ENCODE measurements at regions not wholly inside any gene's neighbourhood (a gene's known extent, or its start where the extent isn't known, plus 50 kb on each side); places are given as distances from the start of the nearest gene placed in this dataset.

- Histone ChIP-seq H2BK15ac (ENCODE audit: low read depth, low read length) (no peak overlapping the region), H3K9me3 (ENCODE audit: control insufficient read depth, insufficient read depth, low read length) (0 out of 2 replicates have a peak, but pooled peaks cover 2% of the 10 kb centered on the region), H4K8ac (ENCODE audit: low read depth in 2 of 2, low read length in 2 of 2) (no peak overlapping the region), H3K4me1 (ENCODE audit: control insufficient read depth, insufficient read depth, low read length) (no peaks in the 10 kb centered on the region), H2BK120ac (ENCODE audit: low read depth, low read length) (no peak overlapping the region), H3K23ac (ENCODE audit: low read depth, low read length) (no peak overlapping the region), H3K36me3 (ENCODE audit: control insufficient read depth, insufficient read depth, low read length) (no peaks in the 10 kb centered on the region), H2AK9ac (replicated peaks; ENCODE audit: low read depth, low read length, poor library complexity) (no peak overlapping the region), H2AK5ac (ENCODE audit: low read depth, low read length) (no peak overlapping the region), H3K14ac (replicated peaks; ENCODE audit: low read depth, low read length) (no peak overlapping the region), H2BK20ac (ENCODE audit: low read depth, low read length) (no peak overlapping the region), H3K4me2 (ENCODE audit: low read depth, low read length) (no peak overlapping the region), H4K20me1 (ENCODE audit: insufficient read depth, low read length) (no peaks in the 10 kb centered on the region), H3K79me1 (ENCODE audit: low read depth in 1 of 2, low read length in 2 of 2) (no peaks in the 10 kb centered on the region), H4K91ac (ENCODE audit: insufficient read depth, low read depth, low read length) (no peak overlapping the region), H3K9me1 (ENCODE audit: insufficient read depth, low read length) (no peaks in the 10 kb centered on the region), H3K9ac (ENCODE audit: low read depth, low read length) (no peak overlapping the region), H2BK5ac (ENCODE audit: low read depth, low read length, poor library complexity, severe bottlenecking) (no peak overlapping the region), H4K5ac (ENCODE audit: low read depth, low read length) (no peak overlapping the region), H3K18ac (ENCODE audit: low read depth, low read length) (no peak overlapping the region), H3K4ac (ENCODE audit: low read depth, low read length) (no peak overlapping the region), H3K27ac (ENCODE audit: insufficient read depth, low read length) (no peak overlapping the region), H3K56ac (ENCODE audit: extremely low read depth, insufficient read depth, low read length) (no peak overlapping the region), H3K4me3 (ENCODE audit: insufficient read depth, low read depth, low read length) (no peak overlapping the region), H2AFZ (replicated peaks; ENCODE audit: low read length, poor library complexity) (no peak overlapping the region), H3K27me3 (ENCODE audit: control insufficient read depth, insufficient read depth, low read length) (no peaks in the 10 kb centered on the region)
- ChIA-PET CTCF (no interaction called here), POLR2A (ENCODE audit: unreplicated experiment) (no interaction called here)
- WGBS, 2 experiments (ENCODE audit: extremely low coverage in 2 of 2, insufficient read length in 1 of 2): no CpG with 5 or more reads among the region's 3 CpGs
- ATAC-seq (ENCODE audit: low read depth): peak; percentile 56
- DNase-seq: peak; percentile 22
- TF ChIP-seq CHD1 (IDR thresholded peaks at IDR 0.05; ENCODE audit: low read depth, low read length) (no peak), CEBPB (IDR thresholded peaks at IDR 0.05; ENCODE audit: low read depth, low read length) (peak; percentile 66), RCOR1 (IDR thresholded peaks at IDR 0.05; ENCODE audit: insufficient replicate concordance, low read length) (no peak), NFE2L2 (IDR thresholded peaks at IDR 0.05; ENCODE audit: low read depth, low read length) (no peak), POLR2A (IDR thresholded peaks at IDR 0.05; ENCODE audit: low read depth, low read length) (no peak), FOS (IDR thresholded peaks at IDR 0.05; ENCODE audit: low read depth, low read length) (peak; percentile 8; the same call in 1 of the 2 replicates)
- TF ChIP-seq, protein P1, sequence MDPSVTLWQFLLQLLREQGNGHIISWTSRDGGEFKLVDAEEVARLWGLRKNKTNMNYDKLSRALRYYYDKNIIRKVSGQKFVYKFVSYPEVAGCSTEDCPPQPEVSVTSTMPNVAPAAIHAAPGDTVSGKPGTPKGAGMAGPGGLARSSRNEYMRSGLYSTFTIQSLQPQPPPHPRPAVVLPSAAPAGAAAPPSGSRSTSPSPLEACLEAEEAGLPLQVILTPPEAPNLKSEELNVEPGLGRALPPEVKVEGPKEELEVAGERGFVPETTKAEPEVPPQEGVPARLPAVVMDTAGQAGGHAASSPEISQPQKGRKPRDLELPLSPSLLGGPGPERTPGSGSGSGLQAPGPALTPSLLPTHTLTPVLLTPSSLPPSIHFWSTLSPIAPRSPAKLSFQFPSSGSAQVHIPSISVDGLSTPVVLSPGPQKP (IDR thresholded peaks at IDR 0.05; ENCODE audit: borderline replicate concordance, low read depth, low read length): no peak
- BruUV-seq (replicated peaks): no TSS peak
- intact Hi-C loops (cut with micrococcal nuclease) (no loop called here), dilution Hi-C loops (cut with HindIII; ENCODE audit: low sequenced_read_pairs, unreplicated experiment) (no loop called here), in situ Hi-C loops (cut with MboI; ENCODE audit: low sequenced_read_pairs) (no loop called here)
Measured at GRCh38 chr13:88086577-88086976, 415.4 kb downstream of the SLITRK5 start.

Data from IMR-90 (cell line).